GM19463 (cell line): ENCODE measurements at regions not wholly inside any gene's neighbourhood (a gene's known extent, or its start where the extent isn't known, plus 50 kb on each side); places are given as distances from the start of the nearest gene placed in this dataset.
"Not testable (repeated sequence)": the region's sequence is repeated elsewhere in the genome, so short reads cannot be mapped to it uniquely, and the experiment has no call there.

Experiments used
- ATAC-seq: cut with Tn5 transposase; IDR thresholded peaks from one replicate; pipeline ENCODE4 v1.9.1; 2021; ENCODE audit warnings: mild to moderate bottlenecking, moderate library complexity; ENCODE audit not compliant: unreplicated experiment

GRCh38 chr4:137890812-137891211 is 351.3 kb downstream of the SLC7A11 start:
- no peak for ATAC-seq

- no peak for ATAC-seq
Observed at GRCh38 chr4:137881641-137882040, 349.3 kb upstream of the PCDH18 start.

GRCh38 chr4:137868067-137868466 is 335.8 kb upstream of the PCDH18 start:
- ATAC-seq: not testable (repeated sequence)

GRCh38 chr4:137866671-137867070 is 334.4 kb upstream of the PCDH18 start:
- no peak for ATAC-seq

GRCh38 chr4:137861682-137862081 is 329.4 kb upstream of the PCDH18 start:
- ATAC-seq: no peak

- ATAC-seq: no peak
Observed at GRCh38 chr4:137853424-137853823, 321.1 kb upstream of the PCDH18 start.

- no peak for ATAC-seq
Observed at GRCh38 chr4:137852326-137852725, 320.0 kb upstream of the PCDH18 start.

GRCh38 chr4:137851435-137851834 is 319.1 kb upstream of the PCDH18 start:
- no peak for ATAC-seq

- not testable (repeated sequence) for ATAC-seq
Observed at GRCh38 chr4:137827945-137828344, 295.7 kb upstream of the PCDH18 start.

GRCh38 chr4:137825505-137825904 is 293.2 kb upstream of the PCDH18 start:
- no peak for ATAC-seq

- ATAC-seq: no peak
Observed at GRCh38 chr4:137823007-137823406, 290.7 kb upstream of the PCDH18 start.

- peak; percentile 95 for ATAC-seq
Observed at GRCh38 chr4:137819964-137820383, 287.7 kb upstream of the PCDH18 start.

- no peak for ATAC-seq
Observed at GRCh38 chr4:137812258-137812657, 280.0 kb upstream of the PCDH18 start.

GRCh38 chr4:137806420-137806819 is 274.1 kb upstream of the PCDH18 start:
- no peak for ATAC-seq

GRCh38 chr4:137804906-137805495 is 272.7 kb upstream of the PCDH18 start:
- no peak for ATAC-seq

- ATAC-seq: no peak
Observed at GRCh38 chr4:137800861-137801260, 268.6 kb upstream of the PCDH18 start.

- ATAC-seq: no peak
Observed at GRCh38 chr4:137794764-137795254, 262.5 kb upstream of the PCDH18 start.

GRCh38 chr4:137789263-137789662 is 257.0 kb upstream of the PCDH18 start:
- not testable (repeated sequence) for ATAC-seq

GRCh38 chr4:137783923-137784322 is 251.6 kb upstream of the PCDH18 start:
- not testable (repeated sequence) for ATAC-seq

- no peak for ATAC-seq
Observed at GRCh38 chr4:137775701-137776100, 243.4 kb upstream of the PCDH18 start.

- ATAC-seq: no peak
Observed at GRCh38 chr4:137774501-137774900, 242.2 kb upstream of the PCDH18 start.

GRCh38 chr4:137768881-137769280 is 236.6 kb upstream of the PCDH18 start:
- no peak for ATAC-seq

- no peak for ATAC-seq
Observed at GRCh38 chr4:137768196-137768595, 235.9 kb upstream of the PCDH18 start.
